HEK293 (cell line): ENCODE measurements at regions not wholly inside any gene's neighbourhood (a gene's known extent, or its start where the extent isn't known, plus 50 kb on each side); places are given as distances from the start of the nearest gene placed in this dataset.

Experiments
- CTCF ChIA-PET: fragments of 350-600 bp; formaldehyde crosslinking; extraction: SDS; loops from one replicate; lab custom pipeline; 2021; ENCODE audit warnings: antibody characterized with exemption; lab: Yijun Ruan, JAX
- POLR2A ChIA-PET: fragments of 300-600 bp; formaldehyde crosslinking; extraction: SDS; loops from one replicate; lab custom pipeline; 2020; ENCODE audit warnings: antibody characterized with exemption, inconsistent platforms; lab: Yijun Ruan, JAX
- H3K27ac ChIP-seq: fragments of 200-500 bp; sonication (Bioruptor generic); 2 replicates; pipeline ENCODE4 v1.5.1; 2014; ENCODE audit warnings: low read depth, low read length, control low read depth, inconsistent platforms; ENCODE audit errors: extremely low read depth
- H3K36me3 ChIP-seq, 2 experiments: fragments of 200-500 bp in 1 of 2; sonication (Bioruptor generic) in 1 of 2; 1 replicate in 1 of 2; 2 replicates in 1 of 2; pipeline ENCODE4 v1.5.1; 2014 to 2017; ENCODE audit warnings: inconsistent platforms in 2 of 2, low read length in 2 of 2; ENCODE audit not compliant: control insufficient read depth in 2 of 2, insufficient read depth in 1 of 2
- H3K4me1 ChIP-seq: fragments of 200-500 bp; sonication (Bioruptor generic); 2 replicates; pipeline ENCODE4 v1.5.1; 2014; ENCODE audit warnings: mild to moderate bottlenecking, low read length, inconsistent platforms; ENCODE audit not compliant: control insufficient read depth, insufficient read depth
- H3K4me3 ChIP-seq: 2 replicates; pipeline ENCODE4 v1.5.1; 2011; ENCODE audit warnings: low read depth, mild to moderate bottlenecking, control low read depth, low read length, moderate library complexity
- H3K9me3 ChIP-seq: fragments of 200-500 bp; sonication (Bioruptor generic); 2 replicates; pipeline ENCODE4 v1.5.1; 2014; ENCODE audit warnings: low read depth, low read length, inconsistent platforms; ENCODE audit not compliant: control insufficient read depth, insufficient read depth
- ELK4 ChIP-seq: IDR thresholded peaks from 2 replicates; pipeline ENCODE4 v1.6.1; 2011; ENCODE audit warnings: mild to moderate bottlenecking, low read depth, low read length, borderline replicate concordance
- FEZF1 ChIP-seq: fragments of 450-650 bp; formaldehyde crosslinking; IDR thresholded peaks from 2 replicates; pipeline ENCODE4 v1.5.1; 2016; ENCODE audit warnings: missing biosample characterization, missing genetic modification characterization
- GFI1B ChIP-seq: fragments of 450-650 bp; formaldehyde crosslinking; IDR thresholded peaks from 2 replicates; pipeline ENCODE4 v1.5.1; 2016; ENCODE audit warnings: missing biosample characterization, missing genetic modification characterization
- GLI2 ChIP-seq: fragments of 450-650 bp; formaldehyde crosslinking; IDR thresholded peaks from 2 replicates; pipeline ENCODE4; 2017; ENCODE audit warnings: missing biosample characterization, missing genetic modification characterization, low read depth, borderline replicate concordance
- OVOL3 ChIP-seq: fragments of 450-650 bp; formaldehyde crosslinking; IDR thresholded peaks from 2 replicates; pipeline ENCODE4 v1.5.1; 2016; ENCODE audit warnings: missing biosample characterization, missing genetic modification characterization
- PRDM4 ChIP-seq: fragments of 450-650 bp; formaldehyde crosslinking; IDR thresholded peaks from 2 replicates; pipeline ENCODE4 v1.5.1; 2017; ENCODE audit warnings: missing biosample characterization, missing genetic modification characterization
- PRDM6 ChIP-seq: fragments of 450-650 bp; formaldehyde crosslinking; IDR thresholded peaks from 2 replicates; pipeline ENCODE4 v1.5.1; 2017; ENCODE audit warnings: missing biosample characterization, missing genetic modification characterization
- REPIN1 ChIP-seq: fragments of 450-650 bp; formaldehyde crosslinking; IDR thresholded peaks from 2 replicates; pipeline ENCODE4 v1.5.1; 2017; ENCODE audit warnings: missing biosample characterization, missing genetic modification characterization, low read depth
- ZBTB6 ChIP-seq: fragments of 450-650 bp; formaldehyde crosslinking; IDR thresholded peaks from 2 replicates; pipeline ENCODE4 v1.5.1; 2017; ENCODE audit warnings: missing biosample characterization, missing genetic modification characterization
- ZFP69B ChIP-seq: fragments of 450-650 bp; formaldehyde crosslinking; IDR thresholded peaks from 2 replicates; pipeline ENCODE4 v1.5.1; 2016; ENCODE audit warnings: missing biosample characterization, missing genetic modification characterization
- ZNF114 ChIP-seq: fragments of 450-650 bp; formaldehyde crosslinking; IDR thresholded peaks from 2 replicates; pipeline ENCODE4 v1.5.0; 2017; ENCODE audit warnings: missing biosample characterization, missing genetic modification characterization
- ZNF157 ChIP-seq: fragments of 450-650 bp; formaldehyde crosslinking; IDR thresholded peaks from 2 replicates; pipeline ENCODE4 v1.5.1; 2016; ENCODE audit warnings: missing biosample characterization, missing genetic modification characterization
- ZNF18 ChIP-seq: fragments of 450-650 bp; formaldehyde crosslinking; IDR thresholded peaks from 2 replicates; pipeline ENCODE4 v1.5.1; 2016; ENCODE audit warnings: missing biosample characterization, missing genetic modification characterization
- ZNF19 ChIP-seq: fragments of 450-650 bp; formaldehyde crosslinking; IDR thresholded peaks from 2 replicates; pipeline ENCODE4; 2016; ENCODE audit warnings: missing biosample characterization, missing genetic modification characterization, low read depth
- ZNF274 ChIP-seq, 2 experiments: fragments of 200-500 bp in 1 of 2; fragments of 450-650 bp in 1 of 2; sonication (Bioruptor generic) in 1 of 2; formaldehyde crosslinking in 1 of 2; IDR thresholded peaks; 2 replicates each; pipeline versions ENCODE4 v1.5.1 to v1.6.1; 2014 to 2016; ENCODE audit warnings: borderline replicate concordance in 1 of 2, inconsistent platforms in 1 of 2, low read length in 1 of 2, missing biosample characterization in 1 of 2, missing genetic modification characterization in 1 of 2
- ZNF335 ChIP-seq: fragments of 450-650 bp; formaldehyde crosslinking; conservative IDR thresholded peaks from 2 replicates; pipeline ENCODE4 v1.5.1; 2016; ENCODE audit warnings: missing biosample characterization, missing genetic modification characterization
- ZNF366 ChIP-seq: fragments of 450-650 bp; formaldehyde crosslinking; conservative IDR thresholded peaks from 2 replicates; pipeline ENCODE4 v1.5.1; 2016; ENCODE audit warnings: missing biosample characterization, missing genetic modification characterization
- ZNF548 ChIP-seq: fragments of 450-650 bp; formaldehyde crosslinking; IDR thresholded peaks from 2 replicates; pipeline ENCODE4 v1.5.1; 2016; ENCODE audit warnings: missing biosample characterization, missing genetic modification characterization
- ZNF555 ChIP-seq: fragments of 450-650 bp; formaldehyde crosslinking; conservative IDR thresholded peaks from 2 replicates; pipeline ENCODE4 v1.5.1; 2017; ENCODE audit warnings: missing biosample characterization, mild to moderate bottlenecking, missing genetic modification characterization, inconsistent platforms
- ZNF629 ChIP-seq: fragments of 450-650 bp; formaldehyde crosslinking; IDR thresholded peaks from 2 replicates; pipeline ENCODE4 v1.5.1; 2017; ENCODE audit warnings: missing biosample characterization, missing genetic modification characterization
- ZNF670 ChIP-seq: fragments of 450-650 bp; formaldehyde crosslinking; IDR thresholded peaks from 2 replicates; pipeline ENCODE4 v1.5.1; 2016; ENCODE audit warnings: missing biosample characterization, missing genetic modification characterization, low read depth
- ZNF704 ChIP-seq: fragments of 450-650 bp; formaldehyde crosslinking; IDR thresholded peaks from 2 replicates; pipeline ENCODE4 v1.5.1; 2016; ENCODE audit warnings: missing biosample characterization, missing genetic modification characterization
- ZNF777 ChIP-seq: fragments of 450-650 bp; formaldehyde crosslinking; IDR thresholded peaks from 2 replicates; pipeline ENCODE4 v1.5.1; 2017; ENCODE audit warnings: missing biosample characterization, missing genetic modification characterization, borderline replicate concordance
- ZSCAN23 ChIP-seq: fragments of 450-650 bp; formaldehyde crosslinking; IDR thresholded peaks from 2 replicates; pipeline ENCODE4 v1.5.1; 2016; ENCODE audit warnings: missing biosample characterization, missing genetic modification characterization
- ZXDB ChIP-seq: fragments of 450-650 bp; formaldehyde crosslinking; IDR thresholded peaks from 2 replicates; pipeline ENCODE4 v1.5.1; 2016; ENCODE audit warnings: missing biosample characterization, missing genetic modification characterization

GRCh38 chr7:33764752-33765451 lies 140.4 kb upstream of the BMPER start (continued):
- TF ChIP-seq FEZF1 (tag by site-specific recombination) = peak; percentile 83
- peak; percentile 82 for TF ChIP-seq ZXDB (tag by site-specific recombination)
- TF ChIP-seq GFI1B (tag by site-specific recombination) = peak; percentile 79
- TF ChIP-seq ZNF157 = no peak
- 0 out of 2 replicates have a peak, but pooled peaks have one; percentile 12 for TF ChIP-seq ZFP69B (tag by site-specific recombination)
- peak; percentile 84 for TF ChIP-seq PRDM6
- TF ChIP-seq ZNF114 = no peak
- TF ChIP-seq GLI2 (tag by site-specific recombination) = peak; percentile 44; the same call in 1 of the 2 replicates
- TF ChIP-seq ZNF18 (tag by site-specific recombination) = no peak
- TF ChIP-seq ZNF555 (tag by site-specific recombination) = no peak
- TF ChIP-seq ZNF366 (tag by site-specific recombination) = peak; percentile 36; the same call in 1 of the 2 replicates
- TF ChIP-seq PRDM4 (tag by site-specific recombination) = 0 out of 2 replicates have a peak, but pooled peaks have one; percentile 11
- peak; percentile 69 for TF ChIP-seq ZNF629

- Histone ChIP-seq H3K4me1 (peaks cover 32% of the 10 kb centered on the region), H3K36me3 (no peaks in the 10 kb centered on the region), H3K27ac (no peak overlapping the region), H3K4me3 (no peak overlapping the region), H3K9me3 (no peaks in the 10 kb centered on the region)
- ChIA-PET POLR2A (no interaction called here), CTCF (interaction anchor here (1.0 to 1.6 kb wide), 2 partner anchors 9 to 129 kb away, joined by 3 read pairs; no protein-coding TSS in a partner anchor)
- no peak for TF ChIP-seq ZNF670 (tag by site-specific recombination)
- no peak for TF ChIP-seq FEZF1 (tag by site-specific recombination)
- TF ChIP-seq ZSCAN23 (tag by site-specific recombination) = no peak
- no peak for TF ChIP-seq ZNF548 (tag by site-specific recombination)
- TF ChIP-seq ZNF777 (tag by site-specific recombination) = no peak
- no peak for TF ChIP-seq ZNF704 (tag by site-specific recombination)
- TF ChIP-seq ELK4 = no peak
- no peak for TF ChIP-seq ZBTB6
- no peak for TF ChIP-seq OVOL3
- no peak for TF ChIP-seq ZNF19
- no peak for TF ChIP-seq REPIN1 (tag by site-specific recombination)
- TF ChIP-seq ZNF335 (tag by site-specific recombination) = no peak
- no peak for TF ChIP-seq ZNF274 (IDR thresholded peaks at IDR 0.05; ENCODE audit: low read length)
- no peak for TF ChIP-seq ZNF274 (tag by site-specific recombination; IDR thresholded peaks at IDR 0.05; ENCODE audit: borderline replicate concordance)
Measured at GRCh38 chr7:33766405-33766804, 138.9 kb upstream of the BMPER start.
